ENCODE measurements at regions not wholly inside any gene's neighbourhood (a gene's known extent, or its start where the extent isn't known, plus 50 kb on each side); places are given as distances from the start of the nearest gene placed in this dataset.

- TF ChIP-seq, protein P1, sequence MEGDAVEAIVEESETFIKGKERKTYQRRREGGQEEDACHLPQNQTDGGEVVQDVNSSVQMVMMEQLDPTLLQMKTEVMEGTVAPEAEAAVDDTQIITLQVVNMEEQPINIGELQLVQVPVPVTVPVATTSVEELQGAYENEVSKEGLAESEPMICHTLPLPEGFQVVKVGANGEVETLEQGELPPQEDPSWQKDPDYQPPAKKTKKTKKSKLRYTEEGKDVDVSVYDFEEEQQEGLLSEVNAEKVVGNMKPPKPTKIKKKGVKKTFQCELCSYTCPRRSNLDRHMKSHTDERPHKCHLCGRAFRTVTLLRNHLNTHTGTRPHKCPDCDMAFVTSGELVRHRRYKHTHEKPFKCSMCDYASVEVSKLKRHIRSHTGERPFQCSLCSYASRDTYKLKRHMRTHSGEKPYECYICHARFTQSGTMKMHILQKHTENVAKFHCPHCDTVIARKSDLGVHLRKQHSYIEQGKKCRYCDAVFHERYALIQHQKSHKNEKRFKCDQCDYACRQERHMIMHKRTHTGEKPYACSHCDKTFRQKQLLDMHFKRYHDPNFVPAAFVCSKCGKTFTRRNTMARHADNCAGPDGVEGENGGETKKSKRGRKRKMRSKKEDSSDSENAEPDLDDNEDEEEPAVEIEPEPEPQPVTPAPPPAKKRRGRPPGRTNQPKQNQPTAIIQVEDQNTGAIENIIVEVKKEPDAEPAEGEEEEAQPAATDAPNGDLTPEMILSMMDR (IDR thresholded peaks at IDR 0.05; ENCODE audit: low read depth, low read length, poor library complexity, severe bottlenecking), result no peak
- TF ChIP-seq EZH2phosphoT487 (IDR thresholded peaks at IDR 0.05; ENCODE audit: borderline replicate concordance, low read length), result no peak
Observed at GRCh38 chr20:39541136-39541803, 579.1 kb downstream of the DHX35 start.

Measured in DOHH2 (cell line).